ENCODE measurements at regions not wholly inside any gene's neighbourhood (a gene's known extent, or its start where the extent isn't known, plus 50 kb on each side); places are given as distances from the start of the nearest gene placed in this dataset.

DNA sequence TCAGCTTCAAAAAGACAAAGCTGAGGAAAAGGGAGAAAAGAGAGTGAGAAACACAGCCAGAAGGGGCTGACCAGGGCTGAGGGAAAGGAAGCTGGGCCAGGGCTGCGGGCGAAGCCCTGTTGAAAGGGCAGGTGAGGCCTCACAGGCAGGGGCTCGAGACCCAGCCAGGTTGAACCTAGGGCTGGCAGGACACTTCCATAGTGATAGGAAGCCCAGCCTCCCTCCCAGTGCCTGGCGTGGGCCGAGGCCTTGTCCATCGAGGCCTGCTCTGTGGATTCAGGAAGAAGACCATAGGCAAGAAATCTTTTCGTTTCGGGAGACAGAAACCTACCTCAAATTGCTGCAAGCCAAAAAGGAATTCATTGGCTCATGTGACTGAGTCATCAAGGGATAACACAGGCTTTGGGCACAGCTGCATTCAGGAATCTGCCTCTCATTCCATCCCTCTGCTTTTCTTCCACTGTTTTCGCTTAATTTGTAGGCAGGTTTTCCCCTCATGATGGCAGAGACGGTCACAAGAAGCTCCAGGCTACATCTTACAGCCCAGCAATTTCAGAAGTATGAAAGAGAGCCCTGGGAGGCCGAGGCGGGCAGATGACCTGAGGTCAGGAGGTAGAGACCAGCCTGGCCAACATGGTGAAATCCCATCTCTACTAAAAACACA, 311.1 kb upstream of the SULF2 start:
- H3K9ac ChIP-seq (ENCODE audit: insufficient read depth, low read depth, low read length) = no peak overlapping the region
- H3K79me2 ChIP-seq (ENCODE audit: insufficient read depth, low read length) = no peaks in the 10 kb centered on the region
- H3K4me1 ChIP-seq (ENCODE audit: insufficient read depth, low read length) = no peaks in the 10 kb centered on the region
- no peak overlapping the region for H3K27ac ChIP-seq (ENCODE audit: extremely low read length, insufficient read depth, low read length)
- POLR2A ChIA-PET = no interaction called here
- no peak overlapping the region for H3K4me2 ChIP-seq (ENCODE audit: low read depth, low read length)
- no TSS peak for BruUV-seq (replicated peaks)
- intact Hi-C loops (cut with micrococcal nuclease; ENCODE audit: unreplicated experiment) (no loop called here), in situ Hi-C loops (cut with HindIII; ENCODE audit: extremely low pct_ligation_motif_present, low pct_unique_long_range_greater_than_20kb) (no loop called here)
- DNase-seq (ENCODE audit: low spot score) (no peak), ATAC-seq (no peak), FAIRE-seq (no peak)
- no peaks in the 10 kb centered on the region for H4K20me1 ChIP-seq (ENCODE audit: insufficient read depth, low read length)
- CTCF ChIA-PET (ENCODE audit: low intra/inter-chr PET ratio, low total read pairs) = no interaction called here
- 48% methylated on average over 12 of the region's 12 CpGs for WGBS (ENCODE audit: low lambda C conversion rate)
- H3K36me3 ChIP-seq (replicated peaks in 1 of 2; ENCODE audit: control insufficient read depth in 1 of 2, insufficient read depth in 2 of 2, low read length in 2 of 2) = no peaks in the 10 kb centered on the region
- H2AFZ ChIP-seq (ENCODE audit: low read length) = no peak overlapping the region
- no peak overlapping the region for H3K4me3 ChIP-seq (replicated peaks in 1 of 3; ENCODE audit: insufficient read depth in 1 of 3, low read depth in 2 of 3, low read length in 3 of 3)
- peaks cover 0 to 11% of the 10 kb centered on the region in 2 experiments; a peak in 2 of 5 replicates for H3K27me3 ChIP-seq (ENCODE audit: control insufficient read depth in 1 of 2, insufficient read depth in 2 of 2, low read length in 2 of 2)
- no peaks in the 10 kb centered on the region for H3K9me3 ChIP-seq (ENCODE audit: low read length)
- TF ChIP-seq CEBPB (IDR thresholded peaks at IDR 0.05; ENCODE audit: borderline replicate concordance, low read depth, low read length) (no peak), ZNF563 (CRISPR knock-in tag; IDR thresholded peaks at IDR 0.05) (no peak), ZNF577 (CRISPR knock-in tag; IDR thresholded peaks at IDR 0.05; ENCODE audit: borderline replicate concordance, low read depth) (no peak), ZKSCAN1 (IDR thresholded peaks at IDR 0.05; ENCODE audit: low read length) (no peak), ZNF530 (CRISPR knock-in tag; IDR thresholded peaks at IDR 0.05; ENCODE audit: low read depth) (no peak), ZNF224 (CRISPR knock-in tag; IDR thresholded peaks at IDR 0.05) (no peak), PHF20 (CRISPR knock-in tag; IDR thresholded peaks at IDR 0.05) (no peak), ZFP36L1 (CRISPR knock-in tag; IDR thresholded peaks at IDR 0.05) (no peak), TBP (CRISPR knock-in tag; IDR thresholded peaks at IDR 0.05) (no peak), AGO1 (IDR thresholded peaks at IDR 0.05; ENCODE audit: low read depth, low read length, poor library complexity, severe bottlenecking) (no peak), GABPB1 (CRISPR knock-in tag; IDR thresholded peaks at IDR 0.05) (no peak), ELF1 (CRISPR knock-in tag; IDR thresholded peaks at IDR 0.05) (no peak)
- TF ChIP-seq, protein P1, sequence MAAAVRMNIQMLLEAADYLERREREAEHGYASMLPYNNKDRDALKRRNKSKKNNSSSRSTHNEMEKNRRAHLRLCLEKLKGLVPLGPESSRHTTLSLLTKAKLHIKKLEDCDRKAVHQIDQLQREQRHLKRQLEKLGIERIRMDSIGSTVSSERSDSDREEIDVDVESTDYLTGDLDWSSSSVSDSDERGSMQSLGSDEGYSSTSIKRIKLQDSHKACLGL (CRISPR knock-in tag; IDR thresholded peaks at IDR 0.05) = no peak
- TF ChIP-seq, protein P2, sequence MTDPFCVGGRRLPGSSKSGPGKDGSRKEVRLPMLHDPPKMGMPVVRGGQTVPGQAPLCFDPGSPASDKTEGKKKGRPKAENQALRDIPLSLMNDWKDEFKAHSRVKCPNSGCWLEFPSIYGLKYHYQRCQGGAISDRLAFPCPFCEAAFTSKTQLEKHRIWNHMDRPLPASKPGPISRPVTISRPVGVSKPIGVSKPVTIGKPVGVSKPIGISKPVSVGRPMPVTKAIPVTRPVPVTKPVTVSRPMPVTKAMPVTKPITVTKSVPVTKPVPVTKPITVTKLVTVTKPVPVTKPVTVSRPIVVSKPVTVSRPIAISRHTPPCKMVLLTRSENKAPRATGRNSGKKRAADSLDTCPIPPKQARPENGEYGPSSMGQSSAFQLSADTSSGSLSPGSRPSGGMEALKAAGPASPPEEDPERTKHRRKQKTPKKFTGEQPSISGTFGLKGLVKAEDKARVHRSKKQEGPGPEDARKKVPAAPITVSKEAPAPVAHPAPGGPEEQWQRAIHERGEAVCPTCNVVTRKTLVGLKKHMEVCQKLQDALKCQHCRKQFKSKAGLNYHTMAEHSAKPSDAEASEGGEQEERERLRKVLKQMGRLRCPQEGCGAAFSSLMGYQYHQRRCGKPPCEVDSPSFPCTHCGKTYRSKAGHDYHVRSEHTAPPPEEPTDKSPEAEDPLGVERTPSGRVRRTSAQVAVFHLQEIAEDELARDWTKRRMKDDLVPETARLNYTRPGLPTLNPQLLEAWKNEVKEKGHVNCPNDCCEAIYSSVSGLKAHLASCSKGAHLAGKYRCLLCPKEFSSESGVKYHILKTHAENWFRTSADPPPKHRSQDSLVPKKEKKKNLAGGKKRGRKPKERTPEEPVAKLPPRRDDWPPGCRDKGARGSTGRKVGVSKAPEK (CRISPR knock-in tag; IDR thresholded peaks at IDR 0.05; ENCODE audit: borderline replicate concordance) = no peak
- TF ChIP-seq, protein P3, sequence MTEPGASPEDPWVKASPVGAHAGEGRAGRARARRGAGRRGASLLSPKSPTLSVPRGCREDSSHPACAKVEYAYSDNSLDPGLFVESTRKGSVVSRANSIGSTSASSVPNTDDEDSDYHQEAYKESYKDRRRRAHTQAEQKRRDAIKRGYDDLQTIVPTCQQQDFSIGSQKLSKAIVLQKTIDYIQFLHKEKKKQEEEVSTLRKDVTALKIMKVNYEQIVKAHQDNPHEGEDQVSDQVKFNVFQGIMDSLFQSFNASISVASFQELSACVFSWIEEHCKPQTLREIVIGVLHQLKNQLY (CRISPR knock-in tag; IDR thresholded peaks at IDR 0.05) = no peak
- TF ChIP-seq, protein P4, sequence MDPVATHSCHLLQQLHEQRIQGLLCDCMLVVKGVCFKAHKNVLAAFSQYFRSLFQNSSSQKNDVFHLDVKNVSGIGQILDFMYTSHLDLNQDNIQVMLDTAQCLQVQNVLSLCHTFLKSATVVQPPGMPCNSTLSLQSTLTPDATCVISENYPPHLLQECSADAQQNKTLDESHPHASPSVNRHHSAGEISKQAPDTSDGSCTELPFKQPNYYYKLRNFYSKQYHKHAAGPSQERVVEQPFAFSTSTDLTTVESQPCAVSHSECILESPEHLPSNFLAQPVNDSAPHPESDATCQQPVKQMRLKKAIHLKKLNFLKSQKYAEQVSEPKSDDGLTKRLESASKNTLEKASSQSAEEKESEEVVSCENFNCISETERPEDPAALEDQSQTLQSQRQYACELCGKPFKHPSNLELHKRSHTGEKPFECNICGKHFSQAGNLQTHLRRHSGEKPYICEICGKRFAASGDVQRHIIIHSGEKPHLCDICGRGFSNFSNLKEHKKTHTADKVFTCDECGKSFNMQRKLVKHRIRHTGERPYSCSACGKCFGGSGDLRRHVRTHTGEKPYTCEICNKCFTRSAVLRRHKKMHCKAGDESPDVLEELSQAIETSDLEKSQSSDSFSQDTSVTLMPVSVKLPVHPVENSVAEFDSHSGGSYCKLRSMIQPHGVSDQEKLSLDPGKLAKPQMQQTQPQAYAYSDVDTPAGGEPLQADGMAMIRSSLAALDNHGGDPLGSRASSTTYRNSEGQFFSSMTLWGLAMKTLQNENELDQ (CRISPR knock-in tag; IDR thresholded peaks at IDR 0.05; ENCODE audit: borderline replicate concordance) = no peak
- TF ChIP-seq, protein P5, sequence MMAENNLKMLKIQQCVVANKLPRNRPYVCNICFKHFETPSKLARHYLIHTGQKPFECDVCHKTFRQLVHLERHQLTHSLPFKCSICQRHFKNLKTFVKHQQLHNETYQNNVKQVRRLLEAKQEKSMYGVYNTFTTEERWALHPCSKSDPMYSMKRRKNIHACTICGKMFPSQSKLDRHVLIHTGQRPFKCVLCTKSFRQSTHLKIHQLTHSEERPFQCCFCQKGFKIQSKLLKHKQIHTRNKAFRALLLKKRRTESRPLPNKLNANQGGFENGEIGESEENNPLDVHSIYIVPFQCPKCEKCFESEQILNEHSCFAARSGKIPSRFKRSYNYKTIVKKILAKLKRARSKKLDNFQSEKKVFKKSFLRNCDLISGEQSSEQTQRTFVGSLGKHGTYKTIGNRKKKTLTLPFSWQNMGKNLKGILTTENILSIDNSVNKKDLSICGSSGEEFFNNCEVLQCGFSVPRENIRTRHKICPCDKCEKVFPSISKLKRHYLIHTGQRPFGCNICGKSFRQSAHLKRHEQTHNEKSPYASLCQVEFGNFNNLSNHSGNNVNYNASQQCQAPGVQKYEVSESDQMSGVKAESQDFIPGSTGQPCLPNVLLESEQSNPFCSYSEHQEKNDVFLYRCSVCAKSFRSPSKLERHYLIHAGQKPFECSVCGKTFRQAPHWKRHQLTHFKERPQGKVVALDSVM (CRISPR knock-in tag; IDR thresholded peaks at IDR 0.05) = no peak
